ENCODE measurements at regions not wholly inside any gene's neighbourhood (a gene's known extent, or its start where the extent isn't known, plus 50 kb on each side); places are given as distances from the start of the nearest gene placed in this dataset.

- TF ChIP-seq GATA1 (IDR thresholded peaks at IDR 0.05; ENCODE audit: low read depth, low read length) (no peak), POLR2A (IDR thresholded peaks at IDR 0.05; ENCODE audit: low read length) (no peak)
- no peak for DNase-seq
Observed at GRCh38 chr5:165196961-165197360, 1691.5 kb downstream of the MAT2B start.

GRCh38 chr5:165201369-165201768, 1696.0 kb downstream of the MAT2B start:
- DNase-seq = no peak
- no peak for TF ChIP-seq GATA1 (IDR thresholded peaks at IDR 0.05; ENCODE audit: low read depth, low read length)
- TF ChIP-seq POLR2A (IDR thresholded peaks at IDR 0.05; ENCODE audit: low read length) = no peak

GRCh38 chr5:165201771-165202518, 1696.5 kb downstream of the MAT2B start:
- no peak for DNase-seq
- TF ChIP-seq GATA1 (IDR thresholded peaks at IDR 0.05; ENCODE audit: low read depth, low read length) (no peak), POLR2A (IDR thresholded peaks at IDR 0.05; ENCODE audit: low read length) (no peak)

- DNase-seq = no peak
- TF ChIP-seq POLR2A (IDR thresholded peaks at IDR 0.05; ENCODE audit: low read length) = no peak
Observed at GRCh38 chr5:165202519-165202910, 1697.1 kb downstream of the MAT2B start.

GRCh38 chr5:165209101-165209727, 1703.8 kb downstream of the MAT2B start:
- TF ChIP-seq GATA1 (IDR thresholded peaks at IDR 0.05; ENCODE audit: low read depth, low read length) (no peak), POLR2A (IDR thresholded peaks at IDR 0.05; ENCODE audit: low read length) (no peak)
- DNase-seq = peak; percentile 29 to 48

GRCh38 chr5:165224366-165225045, 1719.1 kb downstream of the MAT2B start:
- no peak for DNase-seq
- no peak for TF ChIP-seq GATA1 (IDR thresholded peaks at IDR 0.05; ENCODE audit: low read depth, low read length)
- no peak for TF ChIP-seq POLR2A (IDR thresholded peaks at IDR 0.05; ENCODE audit: low read length)

- peak in 1 of 2 experiments; percentile 1 for DNase-seq
- TF ChIP-seq GATA1 (IDR thresholded peaks at IDR 0.05; ENCODE audit: low read depth, low read length) (no peak), POLR2A (IDR thresholded peaks at IDR 0.05; ENCODE audit: low read length) (no peak)
Observed at GRCh38 chr5:165227515-165227914, 1722.1 kb downstream of the MAT2B start.

GRCh38 chr5:165228184-165228583, 1722.8 kb downstream of the MAT2B start:
- no peak for DNase-seq
- TF ChIP-seq POLR2A (IDR thresholded peaks at IDR 0.05; ENCODE audit: low read length) (no peak), GATA1 (IDR thresholded peaks at IDR 0.05; ENCODE audit: low read depth, low read length) (no peak)

- no peak for DNase-seq
- no peak for TF ChIP-seq POLR2A (IDR thresholded peaks at IDR 0.05; ENCODE audit: low read length)
- no peak for TF ChIP-seq GATA1 (IDR thresholded peaks at IDR 0.05; ENCODE audit: low read depth, low read length)
Observed at GRCh38 chr5:165231821-165232508, 1726.5 kb downstream of the MAT2B start.

GRCh38 chr5:165232509-165233028, 1727.2 kb downstream of the MAT2B start:
- no peak for DNase-seq
- TF ChIP-seq GATA1 (IDR thresholded peaks at IDR 0.05; ENCODE audit: low read depth, low read length) (no peak), POLR2A (IDR thresholded peaks at IDR 0.05; ENCODE audit: low read length) (no peak)

- TF ChIP-seq GATA1 (IDR thresholded peaks at IDR 0.05; ENCODE audit: low read depth, low read length) = no peak
- TF ChIP-seq POLR2A (IDR thresholded peaks at IDR 0.05; ENCODE audit: low read length) = no peak
Observed at GRCh38 chr5:165241811-165242210, 1736.4 kb downstream of the MAT2B start.

GRCh38 chr5:165242646-165243045, 1737.2 kb downstream of the MAT2B start:
- no peak for DNase-seq
- TF ChIP-seq POLR2A (IDR thresholded peaks at IDR 0.05; ENCODE audit: low read length) (no peak), GATA1 (IDR thresholded peaks at IDR 0.05; ENCODE audit: low read depth, low read length) (no peak)

More at GRCh38 chr5:165241811-165242210, 1736.4 kb downstream of the MAT2B start:
- no peak for DNase-seq

- no peak for DNase-seq
- TF ChIP-seq GATA1 (IDR thresholded peaks at IDR 0.05; ENCODE audit: low read depth, low read length) (no peak), POLR2A (IDR thresholded peaks at IDR 0.05; ENCODE audit: low read length) (no peak)
Observed at GRCh38 chr5:165244407-165244806, 1739.0 kb downstream of the MAT2B start.
